Right hindlimb (tissue), 1 donor: ENCODE measurements at regions not wholly inside any gene's neighbourhood (a gene's known extent, or its start where the extent isn't known, plus 50 kb on each side); places are given as distances from the start of the nearest gene placed in this dataset.
"Not testable (repeated sequence)": the region's sequence is repeated elsewhere in the genome, so short reads cannot be mapped to it uniquely, and the experiment has no call there.

Experiments
- DNase-seq: peaks from one replicate; pipeline ENCODE4 v3.0.0-alpha.2; 2018

- no peak for DNase-seq
Observed at GRCh38 chr1:47523835-47524215, 86.0 kb downstream of the FOXD2 start.

DNA sequence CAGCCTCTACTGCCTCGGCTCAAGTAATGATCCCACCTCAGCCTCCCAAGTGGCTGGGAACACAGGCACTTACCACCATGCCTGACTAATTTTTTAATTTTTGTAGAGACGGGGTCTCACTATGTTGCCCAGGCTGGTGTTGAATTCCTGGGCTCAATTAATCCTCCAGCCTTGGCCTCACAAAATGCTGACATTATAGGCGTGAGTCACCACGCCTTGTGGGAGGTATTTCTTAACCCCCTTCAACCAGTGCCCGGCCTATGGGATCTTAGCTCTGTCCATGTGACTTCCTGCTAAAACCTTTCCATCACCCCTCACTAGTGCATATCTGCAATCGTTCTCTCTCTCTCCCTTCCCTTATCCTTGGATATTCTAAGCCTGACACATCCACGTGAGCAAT lies 86.4 kb downstream of the FOXD2 start:
- no peak for DNase-seq

- no peak for DNase-seq
Observed at GRCh38 chr1:47527653-47528272, 89.9 kb downstream of the FOXD2 start.

- no peak for DNase-seq
Observed at GRCh38 chr1:47529520-47530098, 91.8 kb downstream of the FOXD2 start.

GRCh38 chr1:47532921-47533792 lies 95.3 kb downstream of the FOXD2 start:
- peak; percentile 86 for DNase-seq

GRCh38 chr1:47533793-47534328 lies 96.0 kb downstream of the FOXD2 start:
- no peak for DNase-seq

- no peak for DNase-seq
Observed at GRCh38 chr1:47534436-47534835, 96.6 kb downstream of the FOXD2 start.

GRCh38 chr1:47536646-47537118 lies 98.8 kb downstream of the FOXD2 start:
- DNase-seq: no peak

DNA sequence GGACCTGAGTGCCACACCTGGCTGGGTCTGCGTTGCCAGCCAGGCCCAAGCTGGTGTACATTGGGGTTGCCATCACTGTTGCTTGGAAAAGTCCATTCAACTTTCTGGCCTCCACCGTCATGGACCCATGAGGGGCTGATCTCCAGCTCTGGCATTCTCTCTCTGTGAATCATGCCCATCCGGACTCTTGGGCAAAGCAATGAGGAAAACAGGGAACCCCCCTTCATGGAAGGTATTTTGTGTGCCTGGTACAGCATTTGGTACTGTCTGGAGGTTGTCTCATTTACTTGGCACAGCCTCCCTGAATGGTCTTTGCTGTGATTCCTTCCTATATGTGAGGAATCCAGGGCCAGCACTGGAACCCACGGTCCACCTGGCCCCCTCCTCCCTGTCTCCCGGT lies 99.4 kb downstream of the FOXD2 start:
- DNase-seq: no peak

- no peak for DNase-seq
Observed at GRCh38 chr1:47537966-47538365, 100.1 kb downstream of the FOXD2 start.

DNA sequence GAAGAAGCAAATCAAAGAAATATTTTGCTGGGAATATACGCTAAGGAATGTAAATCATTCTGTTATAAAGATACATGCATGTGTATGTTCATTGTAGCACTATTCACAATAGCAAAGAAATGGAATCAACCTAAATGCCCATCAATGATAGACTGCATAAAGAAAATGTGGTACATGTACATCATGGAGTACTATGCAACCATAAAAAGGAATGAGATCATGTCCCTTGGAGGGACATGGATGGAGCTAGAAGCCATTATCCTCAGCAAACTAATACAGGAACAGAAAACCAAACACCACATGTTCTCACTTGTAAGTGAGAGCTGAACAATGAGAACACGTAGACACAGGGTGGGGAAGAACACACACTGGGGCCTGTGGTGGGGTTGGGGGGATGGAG lies 100.7 kb downstream of the FOXD2 start:
- DNase-seq: not testable (repeated sequence)

GRCh38 chr1:47541705-47542104 lies 103.9 kb downstream of the FOXD2 start:
- DNase-seq: not testable (repeated sequence)

DNA sequence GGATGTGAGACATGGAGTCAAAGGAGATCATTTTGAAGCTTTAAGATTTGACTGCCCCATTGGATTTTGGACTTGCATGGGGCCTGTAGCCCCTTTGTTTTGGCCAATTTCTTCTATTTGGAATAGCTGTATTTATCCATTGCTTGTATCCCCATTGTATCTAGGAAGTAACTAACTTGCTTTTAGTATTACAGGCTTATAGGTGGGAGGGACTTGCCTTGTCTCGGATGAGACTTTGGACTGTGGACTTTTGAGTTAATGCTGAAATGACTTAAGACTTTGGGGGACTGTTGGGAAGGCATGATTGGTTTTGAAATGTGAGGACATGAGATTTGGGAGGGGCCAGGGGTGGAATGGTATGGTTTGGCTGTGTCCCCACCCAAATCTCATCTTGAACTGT lies 105.2 kb downstream of the FOXD2 start:
- not testable (repeated sequence) for DNase-seq

- no peak for DNase-seq
Observed at GRCh38 chr1:47545912-47546483, 108.2 kb downstream of the FOXD2 start.

- DNase-seq: peak; percentile 55
Observed at GRCh38 chr1:47547753-47548573, 110.1 kb downstream of the FOXD2 start.

DNA sequence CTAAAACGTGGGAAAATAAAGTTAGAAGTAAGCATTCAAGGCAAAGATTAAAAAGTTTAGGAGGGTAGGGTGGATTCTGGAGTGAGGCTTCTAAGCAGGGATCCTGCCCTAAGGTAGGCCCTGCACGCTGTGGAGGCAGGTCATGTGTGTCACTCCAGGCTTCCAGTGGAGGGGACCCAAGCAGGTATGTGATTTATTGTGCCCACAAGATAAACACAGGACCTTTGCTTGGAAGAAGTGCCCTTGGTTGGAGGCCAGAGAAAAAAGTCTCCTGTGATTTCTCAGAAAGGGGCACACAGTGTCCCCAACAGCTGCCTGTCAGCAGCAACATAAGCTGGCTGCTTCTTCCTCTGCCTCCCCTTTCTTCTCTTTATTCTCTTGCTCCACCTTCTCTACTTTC lies 110.8 kb downstream of the FOXD2 start:
- no peak for DNase-seq

DNA sequence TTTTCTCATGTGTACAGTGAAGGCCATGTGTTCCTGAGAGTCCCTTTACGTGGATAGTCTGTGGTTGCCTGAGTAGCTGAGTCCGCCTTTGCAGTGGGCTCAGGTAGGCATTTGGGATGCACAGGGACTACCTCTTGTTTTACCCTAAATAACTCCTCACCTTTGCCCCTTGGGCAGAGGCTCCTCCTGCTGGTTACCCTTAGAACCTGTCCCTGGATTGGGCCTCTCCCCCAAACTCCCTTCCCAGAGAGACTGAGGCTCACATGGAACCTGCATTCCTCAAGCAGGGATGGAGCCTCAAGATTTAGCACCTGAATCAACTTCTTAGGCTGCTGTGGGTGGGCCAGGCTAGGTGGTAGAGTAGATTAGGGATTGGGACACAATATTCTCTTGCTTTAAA lies 111.7 kb downstream of the FOXD2 start:
- no peak for DNase-seq

DNA sequence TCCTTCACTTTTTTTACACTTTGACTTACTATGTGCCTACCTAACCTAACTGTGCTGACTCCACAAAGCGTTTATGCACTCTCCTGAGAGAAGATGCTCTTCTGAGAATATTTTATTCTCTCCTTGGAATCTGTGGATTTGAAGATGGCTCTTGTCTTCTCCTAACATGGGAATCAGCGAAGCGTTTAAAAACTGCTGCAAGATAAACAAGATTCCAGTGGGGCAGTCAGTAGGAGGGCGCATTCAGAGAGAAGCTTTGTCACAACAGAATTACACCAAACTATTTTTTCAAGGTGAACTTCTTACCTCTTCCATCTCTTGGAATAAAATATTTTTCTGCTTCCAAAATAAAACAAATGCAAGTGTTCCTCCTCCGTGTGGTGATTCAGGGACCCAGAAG lies 113.1 kb downstream of the FOXD2 start:
- DNase-seq: no peak

GRCh38 chr1:47551971-47552528 lies 114.2 kb downstream of the FOXD2 start:
- DNase-seq: no peak

- no peak for DNase-seq
Observed at GRCh38 chr1:47554082-47554481, 116.2 kb downstream of the FOXD2 start.

GRCh38 chr1:47554901-47555300 lies 117.1 kb downstream of the FOXD2 start:
- DNase-seq: no peak

GRCh38 chr1:47555306-47555705 lies 117.5 kb downstream of the FOXD2 start:
- no peak for DNase-seq
